Motor neuron (in vitro differentiated cells): ENCODE measurements at regions not wholly inside any gene's neighbourhood (a gene's known extent, or its start where the extent isn't known, plus 50 kb on each side); places are given as distances from the start of the nearest gene placed in this dataset.
A peak's percentile ranks its signal among the peaks of the same experiment; 100 is the strongest.

ENCODE experiments used
- ATAC-seq, 8 experiments: fragments of 200-7000 bp; cut with Tn5 transposase; replicated peaks in 6 of 8; 2 replicates each; pipeline ENCODE4 v1.8.0; 2021; ENCODE audit warnings: mild to moderate bottlenecking in 8 of 8, moderate library complexity in 8 of 8
- H3K27ac ChIP-seq, 2 donors: fragments of 250-450 bp; sonication (Bioruptor Pico); 2 replicates each; pipeline ENCODE4 v1.9.0; 2021; ENCODE audit warnings: antibody characterized with exemption in 2 of 2, mild to moderate bottlenecking in 2 of 2, moderate library complexity in 1 of 2
- H3K4me1 ChIP-seq, 2 donors: fragments of 250-450 bp; sonication (Bioruptor Pico); replicated peaks in 1 of 2; 2 replicates each; pipeline ENCODE4 v1.6.1; 2021; ENCODE audit warnings: antibody characterized with exemption in 2 of 2, mild to moderate bottlenecking in 2 of 2, moderate library complexity in 1 of 2
- H3K4me3 ChIP-seq, 5 donors: fragments of 250-450 bp; sonication (Bioruptor Pico); 2 replicates each; pipeline ENCODE4 v1.9.0; 2021; ENCODE audit warnings: antibody characterized with exemption in 5 of 5, mild to moderate bottlenecking in 5 of 5, moderate library complexity in 4 of 5
- WGBS, 10 experiments: fragments of 450-650 bp; shearing (Covaris generic); methylation state at CpG; one replicate each; pipeline ENCODE4 v1.0.0; 2022; 5-methylcytosine and 5-hydroxymethylcytosine counted together
- in situ Hi-C, 9 experiments: fragments of 400-800 bp; cut with MboI; loops; one replicate each; pipeline ENCODE4 v1.15.0; 2021; ENCODE audit warnings: low sequenced_read_pairs in 9 of 9, low pct_unique_long_range_greater_than_20kb in 2 of 9; ENCODE audit not compliant: unreplicated experiment in 9 of 9

DNA sequence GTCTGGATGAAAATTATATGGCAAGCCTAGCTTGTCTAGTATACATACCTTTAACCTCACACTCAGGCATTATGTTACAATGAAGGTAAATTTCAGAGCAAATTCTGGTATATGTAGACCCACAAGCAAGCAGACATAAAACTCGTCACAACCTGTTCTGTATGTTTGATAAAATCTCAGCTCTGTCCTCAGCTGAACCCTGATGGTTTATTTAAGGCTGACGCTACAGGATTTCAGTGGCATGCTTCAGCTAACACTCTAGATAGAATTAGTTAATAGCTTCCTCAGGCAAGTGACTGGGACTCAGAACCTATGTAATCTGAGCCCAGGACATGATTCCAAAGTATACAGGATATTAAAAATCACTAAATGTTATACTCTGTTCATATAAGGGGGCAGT lies 68.2 kb upstream of the MC2R start:
- in situ Hi-C loops: no loop called here
- 7 to 100% (median 59%) methylated on average over 1 to 2 of the region's 2 CpGs; no CpG with 5 or more reads in 3 of the 10 experiments for WGBS, 10 experiments
- no peak for ATAC-seq

DNA sequence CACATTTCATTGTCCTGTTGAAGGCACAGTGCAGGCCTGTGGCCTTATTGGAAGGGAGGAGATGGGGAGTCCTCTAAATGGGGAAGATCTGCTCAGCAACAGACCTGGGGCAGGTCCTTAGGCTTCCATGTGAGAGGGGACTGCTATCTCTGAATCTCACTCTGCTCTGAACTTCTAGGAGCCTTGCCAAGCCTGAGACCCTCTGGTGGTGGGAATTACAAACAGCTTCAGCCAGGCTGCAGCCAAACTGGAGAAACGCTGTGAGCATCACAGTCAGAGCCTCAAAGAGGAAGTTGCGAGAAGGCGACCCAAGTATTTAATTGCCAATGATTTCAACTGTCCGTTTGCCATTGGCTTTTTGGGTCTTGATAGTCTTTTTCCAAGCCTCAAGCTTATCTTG lies 66.8 kb upstream of the MC2R start:
- WGBS, 10 experiments: 11 to 56% (median 31%) methylated on average over 1 to 3 of the region's 4 CpGs; no CpG with 5 or more reads in 4 of the 10 experiments
- ATAC-seq: no peak
- Histone ChIP-seq H3K4me3 (no peak overlapping the region), H3K27ac (no peak overlapping the region), H3K4me1 (no peaks in the 10 kb centered on the region)
- in situ Hi-C loops: no loop called here

More for the DNA sequence above, 68.2 kb upstream of the MC2R start:
- H3K4me1 ChIP-seq: no peaks in the 10 kb centered on the region
- H3K4me3 ChIP-seq: no peak overlapping the region
- no peak overlapping the region for H3K27ac ChIP-seq

- in situ Hi-C loops: loop anchor here in 1 of 9 experiments (25.0 kb wide), 1 partner anchor 89 kb away; no protein-coding TSS in a partner anchor
- Histone ChIP-seq H3K4me1 (no peaks in the 10 kb centered on the region), H3K4me3 (no peak overlapping the region), H3K27ac (no peak overlapping the region)
- 0 to 71% (median 39%) methylated on average over 2 to 3 of the region's 4 CpGs; no CpG with 5 or more reads in 4 of the 10 experiments for WGBS, 10 experiments
- peak in 2 of 8 experiments; percentile 61 to 62 for ATAC-seq
Observed at GRCh38 chr18:13973061-13973575, 57.8 kb upstream of the MC2R start.
